Muscle layer of colon (tissue), 2 donors: ENCODE measurements at regions not wholly inside any gene's neighbourhood (a gene's known extent, or its start where the extent isn't known, plus 50 kb on each side); places are given as distances from the start of the nearest gene placed in this dataset.

Experiments used
- H3K27ac ChIP-seq: one replicate; pipeline ENCODE4 v1.7.0; 2013; ENCODE audit warnings: low read depth, mild to moderate bottlenecking, low read length, moderate library complexity
- H3K27me3 ChIP-seq, 2 donors: one replicate each; pipeline ENCODE4 v1.7.0; 2013; ENCODE audit warnings: low read length in 2 of 2, mild to moderate bottlenecking in 2 of 2; ENCODE audit not compliant: insufficient read depth in 2 of 2, control insufficient read depth in 1 of 2
- H3K36me3 ChIP-seq: one replicate; pipeline ENCODE4 v1.7.0; 2013; ENCODE audit warnings: mild to moderate bottlenecking, low read length; ENCODE audit not compliant: insufficient read depth
- H3K4me1 ChIP-seq: one replicate; pipeline ENCODE4 v1.7.0; 2013; ENCODE audit warnings: mild to moderate bottlenecking, low read length; ENCODE audit not compliant: insufficient read depth
- H3K4me3 ChIP-seq, 2 donors: one replicate each; pipeline ENCODE4 v1.7.0; 2013; ENCODE audit warnings: low read length in 2 of 2, low read depth in 1 of 2, mild to moderate bottlenecking in 1 of 2, moderate library complexity in 1 of 2
- H3K9ac ChIP-seq: one replicate; pipeline ENCODE4 v1.7.0; 2013; ENCODE audit warnings: low read length
- H3K9me3 ChIP-seq: one replicate; pipeline ENCODE4 v1.7.0; 2013; ENCODE audit warnings: mild to moderate bottlenecking, low read length
- donor health status: abdominal sarcoma.
- donor health status: Adenocarcinoma of cecum.

- H3K27ac ChIP-seq: no peak overlapping the region
- no peaks in the 10 kb centered on the region for H3K27me3 ChIP-seq
- no peaks in the 10 kb centered on the region for H3K36me3 ChIP-seq
- no peak overlapping the region for H3K9ac ChIP-seq
- H3K4me1 ChIP-seq: peaks cover 61% of the 10 kb centered on the region
- no peaks in the 10 kb centered on the region for H3K9me3 ChIP-seq
- no peak overlapping the region for H3K4me3 ChIP-seq
Measured at GRCh38 chr3:159805411-159805772, 183.2 kb upstream of the IL12A start.

- H3K9me3 ChIP-seq: no peaks in the 10 kb centered on the region
- H3K27ac ChIP-seq: no peak overlapping the region
- H3K4me1 ChIP-seq: peaks cover 55% of the 10 kb centered on the region
- H3K36me3 ChIP-seq: no peaks in the 10 kb centered on the region
- H3K27me3 ChIP-seq: no peaks in the 10 kb centered on the region
- no peak overlapping the region for H3K4me3 ChIP-seq
- no peak overlapping the region for H3K9ac ChIP-seq
Measured at GRCh38 chr3:159806412-159806811, 182.2 kb upstream of the IL12A start.

GRCh38 chr3:159807137-159808040 lies 181.2 kb upstream of the IL12A start:
- Histone ChIP-seq H3K4me3 (no peak overlapping the region), H3K36me3 (no peaks in the 10 kb centered on the region), H3K27me3 (no peaks in the 10 kb centered on the region), H3K9me3 (no peaks in the 10 kb centered on the region), H3K9ac (no peak overlapping the region), H3K4me1 (peaks cover 52% of the 10 kb centered on the region), H3K27ac (no peak overlapping the region)

- H3K4me1 ChIP-seq: peaks cover 20% of the 10 kb centered on the region
- H3K9ac ChIP-seq: no peak overlapping the region
- H3K9me3 ChIP-seq: no peaks in the 10 kb centered on the region
- no peak overlapping the region for H3K4me3 ChIP-seq
- H3K36me3 ChIP-seq: peaks cover 5% of the 10 kb centered on the region
- H3K27ac ChIP-seq: no peak overlapping the region
- H3K27me3 ChIP-seq: no peaks in the 10 kb centered on the region
Measured at GRCh38 chr3:159813822-159814531, 174.7 kb upstream of the IL12A start.

GRCh38 chr3:159816512-159816911 lies 172.1 kb upstream of the IL12A start:
- no peaks in the 10 kb centered on the region for H3K9me3 ChIP-seq
- no peak overlapping the region for H3K4me3 ChIP-seq
- H3K9ac ChIP-seq: no peak overlapping the region
- H3K36me3 ChIP-seq: peaks cover 5% of the 10 kb centered on the region
- H3K27me3 ChIP-seq: no peaks in the 10 kb centered on the region
- peaks cover 31% of the 10 kb centered on the region for H3K4me1 ChIP-seq
- no peak overlapping the region for H3K27ac ChIP-seq

- no peak overlapping the region for H3K4me3 ChIP-seq
- H3K9me3 ChIP-seq: no peaks in the 10 kb centered on the region
- H3K27me3 ChIP-seq: no peaks in the 10 kb centered on the region
- no peak overlapping the region for H3K27ac ChIP-seq
- no peak overlapping the region for H3K9ac ChIP-seq
- peaks cover 5% of the 10 kb centered on the region for H3K36me3 ChIP-seq
- peaks cover 31% of the 10 kb centered on the region for H3K4me1 ChIP-seq
Measured at GRCh38 chr3:159817126-159817525, 171.5 kb upstream of the IL12A start.

GRCh38 chr3:159817571-159817970 lies 171.1 kb upstream of the IL12A start:
- H3K27ac ChIP-seq: no peak overlapping the region
- H3K27me3 ChIP-seq: no peaks in the 10 kb centered on the region
- H3K9ac ChIP-seq: no peak overlapping the region
- H3K4me3 ChIP-seq: no peak overlapping the region
- H3K36me3 ChIP-seq: peaks cover 5% of the 10 kb centered on the region
- peaks cover 32% of the 10 kb centered on the region for H3K4me1 ChIP-seq
- no peaks in the 10 kb centered on the region for H3K9me3 ChIP-seq

- peaks cover 36% of the 10 kb centered on the region for H3K4me1 ChIP-seq
- H3K9me3 ChIP-seq: no peaks in the 10 kb centered on the region
- no peak overlapping the region for H3K9ac ChIP-seq
- H3K4me3 ChIP-seq: no peak overlapping the region
- no peak overlapping the region for H3K27ac ChIP-seq
- H3K27me3 ChIP-seq: no peaks in the 10 kb centered on the region
- peaks cover 5% of the 10 kb centered on the region for H3K36me3 ChIP-seq
Measured at GRCh38 chr3:159818399-159818798, 170.2 kb upstream of the IL12A start.

GRCh38 chr3:159818997-159819500 lies 169.6 kb upstream of the IL12A start:
- Histone ChIP-seq H3K36me3 (peaks cover 4% of the 10 kb centered on the region), H3K27me3 (no peaks in the 10 kb centered on the region), H3K27ac (no peak overlapping the region), H3K4me3 (no peak overlapping the region), H3K9ac (no peak overlapping the region), H3K9me3 (no peaks in the 10 kb centered on the region), H3K4me1 (peaks cover 36% of the 10 kb centered on the region)

- no peaks in the 10 kb centered on the region for H3K36me3 ChIP-seq
- peaks cover 36% of the 10 kb centered on the region for H3K4me1 ChIP-seq
- H3K27me3 ChIP-seq: no peaks in the 10 kb centered on the region
- no peak overlapping the region for H3K9ac ChIP-seq
- no peak overlapping the region for H3K4me3 ChIP-seq
- no peaks in the 10 kb centered on the region for H3K9me3 ChIP-seq
- no peak overlapping the region for H3K27ac ChIP-seq
Measured at GRCh38 chr3:159819676-159820075, 169.0 kb upstream of the IL12A start.

GRCh38 chr3:159821110-159821509 lies 167.5 kb upstream of the IL12A start:
- no peaks in the 10 kb centered on the region for H3K36me3 ChIP-seq
- H3K27ac ChIP-seq: no peak overlapping the region
- peaks cover 45% of the 10 kb centered on the region for H3K4me1 ChIP-seq
- H3K27me3 ChIP-seq: no peaks in the 10 kb centered on the region
- H3K9me3 ChIP-seq: no peaks in the 10 kb centered on the region
- no peak overlapping the region for H3K4me3 ChIP-seq
- no peak overlapping the region for H3K9ac ChIP-seq
